ENCODE measurements at regions not wholly inside any gene's neighbourhood (a gene's known extent, or its start where the extent isn't known, plus 50 kb on each side); places are given as distances from the start of the nearest gene placed in this dataset.
A peak's percentile ranks its signal among the peaks of the same experiment; 100 is the strongest.

DNA sequence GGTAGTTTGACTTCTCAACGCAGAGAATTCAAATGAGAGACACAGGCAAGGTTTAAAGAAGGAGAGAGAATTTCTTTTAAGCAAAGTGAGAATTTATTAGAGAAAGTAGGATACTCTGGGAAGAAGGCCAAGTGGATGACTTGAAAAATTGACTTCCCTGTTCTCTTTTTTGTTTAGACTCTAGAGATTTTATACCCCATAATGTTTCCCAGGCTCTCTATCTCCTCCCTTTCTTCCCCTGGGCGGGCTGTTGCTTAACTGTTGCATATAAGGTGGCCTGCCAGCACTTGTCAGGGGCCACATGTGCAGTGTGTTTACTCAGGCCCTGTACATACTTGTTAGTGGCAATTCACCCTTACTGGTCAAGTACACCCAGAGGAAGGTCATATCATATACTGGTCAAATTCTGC, 403.7 kb downstream of the SLC6A15 start:
- FAIRE-seq (no peak), DNase-seq (ENCODE audit: low read depth) (peak; percentile 82)

DNA sequence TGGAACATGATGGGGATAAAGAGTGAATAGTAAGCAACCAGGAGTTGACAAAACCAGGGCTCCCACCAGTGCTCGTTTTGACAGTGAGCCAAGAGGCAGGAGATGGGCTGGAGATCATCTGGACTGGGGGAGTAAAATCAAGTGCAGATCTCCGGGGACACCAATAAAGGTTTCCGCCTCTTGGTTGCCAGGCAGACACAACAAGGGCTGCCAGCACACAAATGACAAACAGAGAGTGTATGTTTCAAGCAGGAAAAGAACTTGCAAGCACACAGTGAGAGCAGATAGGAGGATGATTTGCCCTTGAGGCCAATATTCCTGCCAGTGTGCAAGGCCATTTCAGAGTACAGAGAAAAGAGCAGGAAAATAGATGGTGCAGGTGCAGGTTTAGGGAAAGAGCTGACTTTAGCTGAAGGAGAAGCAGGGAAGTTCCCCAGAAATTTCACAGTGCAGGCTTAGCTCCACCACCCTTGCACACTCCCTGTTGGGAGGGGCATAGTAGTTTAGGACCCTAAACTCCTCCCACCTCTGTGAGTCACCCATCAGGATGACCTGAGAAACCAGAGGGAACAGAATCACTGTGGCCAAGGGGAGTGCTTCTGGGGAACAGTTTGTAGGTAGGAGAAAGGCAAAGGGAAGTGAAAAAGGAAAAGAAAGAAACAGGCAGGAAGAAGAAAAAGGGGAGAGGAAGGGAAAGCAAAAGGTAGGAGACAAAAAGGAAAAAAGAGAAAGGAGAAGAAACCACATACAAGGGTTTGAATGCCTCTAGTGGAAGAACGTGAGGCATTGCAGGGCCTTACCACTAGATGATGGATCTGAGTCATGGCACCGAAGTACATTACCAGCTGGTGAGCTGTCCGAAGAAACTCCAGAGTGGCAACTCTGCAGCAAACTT, 404.4 kb downstream of the SLC6A15 start:
- FAIRE-seq: peak; percentile 55
- Histone ChIP-seq H3K36me3 (ENCODE audit: control insufficient read depth, insufficient read depth, low read length) (no peaks in the 10 kb centered on the region), H3K4me3 (ENCODE audit: low read depth, low read length) (no peak overlapping the region), H3K27me3 (ENCODE audit: control insufficient read depth, insufficient read depth, low read length) (no peaks in the 10 kb centered on the region)
- DNase-seq (ENCODE audit: low read depth): peak; percentile 90
- TF ChIP-seq, protein P1, sequence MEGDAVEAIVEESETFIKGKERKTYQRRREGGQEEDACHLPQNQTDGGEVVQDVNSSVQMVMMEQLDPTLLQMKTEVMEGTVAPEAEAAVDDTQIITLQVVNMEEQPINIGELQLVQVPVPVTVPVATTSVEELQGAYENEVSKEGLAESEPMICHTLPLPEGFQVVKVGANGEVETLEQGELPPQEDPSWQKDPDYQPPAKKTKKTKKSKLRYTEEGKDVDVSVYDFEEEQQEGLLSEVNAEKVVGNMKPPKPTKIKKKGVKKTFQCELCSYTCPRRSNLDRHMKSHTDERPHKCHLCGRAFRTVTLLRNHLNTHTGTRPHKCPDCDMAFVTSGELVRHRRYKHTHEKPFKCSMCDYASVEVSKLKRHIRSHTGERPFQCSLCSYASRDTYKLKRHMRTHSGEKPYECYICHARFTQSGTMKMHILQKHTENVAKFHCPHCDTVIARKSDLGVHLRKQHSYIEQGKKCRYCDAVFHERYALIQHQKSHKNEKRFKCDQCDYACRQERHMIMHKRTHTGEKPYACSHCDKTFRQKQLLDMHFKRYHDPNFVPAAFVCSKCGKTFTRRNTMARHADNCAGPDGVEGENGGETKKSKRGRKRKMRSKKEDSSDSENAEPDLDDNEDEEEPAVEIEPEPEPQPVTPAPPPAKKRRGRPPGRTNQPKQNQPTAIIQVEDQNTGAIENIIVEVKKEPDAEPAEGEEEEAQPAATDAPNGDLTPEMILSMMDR (IDR thresholded peaks at IDR 0.05; ENCODE audit: insufficient read depth, low read length, severe bottlenecking): peak; percentile 74

More for the DNA sequence above, 403.7 kb downstream of the SLC6A15 start:
- no peaks in the 10 kb centered on the region for H3K27me3 ChIP-seq (ENCODE audit: control insufficient read depth, insufficient read depth, low read length)
- TF ChIP-seq, protein P1 (IDR thresholded peaks at IDR 0.05; ENCODE audit: insufficient read depth, low read length, severe bottlenecking): no peak
- no peak overlapping the region for H3K4me3 ChIP-seq (ENCODE audit: low read depth, low read length)
- H3K36me3 ChIP-seq (ENCODE audit: control insufficient read depth, insufficient read depth, low read length): no peaks in the 10 kb centered on the region

DNA sequence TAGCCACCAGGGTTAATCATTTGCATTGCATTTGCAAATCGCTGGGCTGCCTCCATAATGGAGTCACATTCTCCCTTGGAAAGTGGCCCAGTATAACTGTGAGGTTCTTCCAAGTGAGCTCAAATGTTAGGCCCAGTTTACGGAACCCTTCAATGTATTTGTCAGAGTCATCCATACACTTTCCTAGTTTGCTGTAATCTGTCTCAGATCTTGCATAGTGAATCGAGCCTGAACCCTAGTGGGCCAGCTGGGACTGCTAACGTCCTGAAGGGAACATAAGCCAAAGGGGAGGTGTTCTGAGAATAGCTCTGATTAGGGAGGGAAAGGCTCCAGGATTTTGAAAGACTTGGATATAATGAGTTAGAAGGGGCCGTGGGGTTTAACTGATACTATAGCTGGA, 406.3 kb downstream of the SLC6A15 start:
- Histone ChIP-seq H3K27me3 (ENCODE audit: control insufficient read depth, insufficient read depth, low read length) (no peaks in the 10 kb centered on the region), H3K4me3 (ENCODE audit: low read depth, low read length) (no peak overlapping the region), H3K36me3 (ENCODE audit: control insufficient read depth, insufficient read depth, low read length) (no peaks in the 10 kb centered on the region)
- DNase-seq (ENCODE audit: low read depth) (no peak), FAIRE-seq (no peak)
- TF ChIP-seq, protein P1 (IDR thresholded peaks at IDR 0.05; ENCODE audit: insufficient read depth, low read length, severe bottlenecking): no peak

DNA sequence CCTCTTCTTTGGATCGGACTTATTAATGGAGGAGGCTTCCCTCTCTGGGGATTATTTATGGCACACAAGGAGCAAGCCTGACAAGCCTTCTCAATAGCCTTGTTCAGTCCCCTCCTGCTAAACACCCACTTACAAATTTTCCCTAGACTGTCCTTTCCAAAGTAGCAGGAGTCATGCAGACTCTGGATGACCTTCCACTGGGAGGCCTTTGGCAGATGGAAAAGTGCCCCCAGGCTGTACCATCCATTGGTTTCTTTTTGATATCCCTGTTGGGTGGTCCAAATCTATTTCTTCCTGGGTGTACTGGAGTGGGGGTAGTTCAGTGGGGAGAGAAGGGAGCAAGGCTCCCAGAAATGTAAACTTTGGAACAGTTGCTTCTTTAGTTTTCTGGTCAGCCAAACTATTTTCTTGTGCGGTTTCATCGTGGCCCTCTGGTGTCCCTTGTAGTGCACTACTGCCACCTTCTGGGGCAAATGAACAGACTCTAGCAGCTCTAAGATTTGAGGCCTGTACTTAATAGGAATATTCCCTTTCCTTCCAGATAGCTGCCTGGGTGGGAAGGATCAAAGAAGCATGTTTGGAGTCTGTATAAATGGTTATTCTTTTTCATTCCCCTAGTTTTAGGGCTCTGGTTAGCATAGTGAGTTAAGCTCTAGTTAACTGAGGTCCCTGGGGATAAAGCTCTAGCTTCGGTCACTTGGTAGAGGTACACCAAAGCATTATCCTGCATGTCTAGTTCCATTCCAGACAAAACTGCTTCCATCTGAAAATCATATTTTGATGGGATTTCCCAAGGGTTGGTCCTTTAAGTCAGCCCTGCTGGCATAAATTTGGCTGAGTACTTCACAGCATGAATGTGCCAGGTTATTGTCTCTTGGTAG, 409.5 kb downstream of the SLC6A15 start:
- DNase-seq (ENCODE audit: low read depth) (peak; percentile 69), FAIRE-seq (no peak)
- TF ChIP-seq, protein P1 (IDR thresholded peaks at IDR 0.05; ENCODE audit: insufficient read depth, low read length, severe bottlenecking): peak; percentile 76
- Histone ChIP-seq H3K27me3 (ENCODE audit: control insufficient read depth, insufficient read depth, low read length) (no peaks in the 10 kb centered on the region), H3K4me3 (ENCODE audit: low read depth, low read length) (no peak overlapping the region), H3K36me3 (ENCODE audit: control insufficient read depth, insufficient read depth, low read length) (no peaks in the 10 kb centered on the region)

DNA sequence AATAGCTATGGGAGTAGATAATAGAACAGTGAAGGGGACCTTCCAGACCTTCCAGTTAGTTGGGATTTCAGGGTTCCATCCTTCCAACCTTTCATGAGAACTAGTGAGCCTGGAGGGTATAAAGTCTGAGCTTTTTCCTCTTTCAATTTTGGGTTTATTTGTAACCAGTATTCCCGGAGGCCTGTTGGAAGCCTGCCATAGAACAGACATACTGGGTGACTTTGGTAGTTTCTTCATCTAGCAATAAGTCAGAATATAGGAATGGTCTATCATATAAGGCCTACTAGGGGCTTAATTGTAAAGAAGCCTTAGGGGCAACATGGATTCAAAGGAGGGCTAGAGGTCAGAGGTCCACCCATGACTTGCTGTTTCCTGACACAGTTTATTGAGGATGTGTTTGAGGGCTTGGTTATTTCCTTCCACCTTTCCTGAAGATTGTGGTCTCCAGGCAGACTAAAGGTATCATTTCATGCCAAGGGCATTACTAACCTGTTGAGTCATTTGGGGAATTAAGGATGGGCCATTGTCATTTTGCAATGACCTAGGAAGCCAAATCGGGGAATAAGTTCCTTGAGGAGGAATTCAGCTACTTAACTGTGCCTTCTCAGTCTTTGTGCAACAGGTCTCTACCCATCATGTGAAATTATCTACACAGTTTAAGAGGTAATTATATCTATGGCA, 410.3 kb downstream of the SLC6A15 start:
- DNase-seq (ENCODE audit: low read depth): peak; percentile 85
- no peak overlapping the region for H3K4me3 ChIP-seq (ENCODE audit: low read depth, low read length)

More for the DNA sequence above, 410.3 kb downstream of the SLC6A15 start:
- Histone ChIP-seq H3K36me3 (ENCODE audit: control insufficient read depth, insufficient read depth, low read length) (no peaks in the 10 kb centered on the region), H3K27me3 (ENCODE audit: control insufficient read depth, insufficient read depth, low read length) (no peaks in the 10 kb centered on the region)
- FAIRE-seq: no peak
- TF ChIP-seq, protein P1 (IDR thresholded peaks at IDR 0.05; ENCODE audit: insufficient read depth, low read length, severe bottlenecking): no peak

All from bronchial epithelial cell (primary cell).